Breast epithelium (tissue), 3 donors: ENCODE measurements at regions not wholly inside any gene's neighbourhood (a gene's known extent, or its start where the extent isn't known, plus 50 kb on each side); places are given as distances from the start of the nearest gene placed in this dataset.

Experiments
- POLR2A ChIP-seq: fragments of 450-650 bp; IDR thresholded peaks from one replicate; pipeline ENCODE4 v1.6.1; 2016; ENCODE audit warnings: antibody characterized with exemption, mild to moderate bottlenecking, moderate library complexity
- POLR2AphosphoS5 ChIP-seq, 3 donors: sonication (generic); formaldehyde crosslinking; IDR thresholded peaks; one replicate each; pipeline ENCODE4 v1.6.1; 2017; ENCODE audit warnings: antibody characterized with exemption in 3 of 3
- TF ChIP-seq, protein P1 (sequence below), 3 donors: fragments of 450-650 bp; IDR thresholded peaks; one replicate each; pipeline ENCODE4 v1.5.1; 2016 to 2017; ENCODE audit warnings: antibody characterized with exemption in 3 of 3, mild to moderate bottlenecking in 3 of 3, moderate library complexity in 3 of 3

DNA sequence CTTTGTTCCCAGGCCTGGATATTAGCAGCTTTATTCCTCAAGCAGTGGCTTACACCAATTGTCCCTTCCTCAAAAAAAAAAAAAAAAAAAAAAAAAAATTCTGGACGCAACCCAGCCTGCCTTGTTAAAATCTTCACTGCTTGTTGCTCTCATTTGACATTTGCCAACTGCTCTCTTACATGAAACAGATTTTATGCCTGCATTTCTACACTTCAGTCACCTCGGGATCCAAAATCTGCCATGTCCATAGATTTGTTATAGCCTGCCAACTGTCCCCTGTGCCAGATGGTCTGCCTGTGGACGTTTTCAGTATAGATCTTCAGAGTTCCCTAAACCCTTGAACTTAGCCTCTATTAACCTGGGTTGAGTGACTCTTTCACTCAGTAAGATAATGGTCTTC, 651.5 kb downstream of the FSCB start:
- TF ChIP-seq, protein P1, sequence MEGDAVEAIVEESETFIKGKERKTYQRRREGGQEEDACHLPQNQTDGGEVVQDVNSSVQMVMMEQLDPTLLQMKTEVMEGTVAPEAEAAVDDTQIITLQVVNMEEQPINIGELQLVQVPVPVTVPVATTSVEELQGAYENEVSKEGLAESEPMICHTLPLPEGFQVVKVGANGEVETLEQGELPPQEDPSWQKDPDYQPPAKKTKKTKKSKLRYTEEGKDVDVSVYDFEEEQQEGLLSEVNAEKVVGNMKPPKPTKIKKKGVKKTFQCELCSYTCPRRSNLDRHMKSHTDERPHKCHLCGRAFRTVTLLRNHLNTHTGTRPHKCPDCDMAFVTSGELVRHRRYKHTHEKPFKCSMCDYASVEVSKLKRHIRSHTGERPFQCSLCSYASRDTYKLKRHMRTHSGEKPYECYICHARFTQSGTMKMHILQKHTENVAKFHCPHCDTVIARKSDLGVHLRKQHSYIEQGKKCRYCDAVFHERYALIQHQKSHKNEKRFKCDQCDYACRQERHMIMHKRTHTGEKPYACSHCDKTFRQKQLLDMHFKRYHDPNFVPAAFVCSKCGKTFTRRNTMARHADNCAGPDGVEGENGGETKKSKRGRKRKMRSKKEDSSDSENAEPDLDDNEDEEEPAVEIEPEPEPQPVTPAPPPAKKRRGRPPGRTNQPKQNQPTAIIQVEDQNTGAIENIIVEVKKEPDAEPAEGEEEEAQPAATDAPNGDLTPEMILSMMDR (IDR thresholded peaks at IDR 0.05), result no peak
- TF ChIP-seq POLR2AphosphoS5 (IDR thresholded peaks at IDR 0.05) (no peak), POLR2A (no peak)
